Stimulated activated CD4-positive, alpha-beta T cell treated with anti-CD3 and anti-CD28 coated beads, TNF-alpha, amount 100 ng/mL, for 4 hours (primary cell): ENCODE measurements at regions not wholly inside any gene's neighbourhood (a gene's known extent, or its start where the extent isn't known, plus 50 kb on each side); places are given as distances from the start of the nearest gene placed in this dataset.
"Not testable (repeated sequence)": the region's sequence is repeated elsewhere in the genome, so short reads cannot be mapped to it uniquely, and the experiment has no call there.

Experiments used
- DNase-seq, 3 experiments: peaks; one replicate each; pipeline ENCODE4 v3.0.0-alpha.2; 2020; ENCODE audit warnings: low read depth in 3 of 3

- no peak for DNase-seq
These were observed 326.8 kb downstream of the TBL1XR1 start for GRCh38 chr3:176870451-176870850.

GRCh38 chr3:176867681-176868663 is 329.3 kb downstream of the TBL1XR1 start:
- DNase-seq, result no peak

- no peak for DNase-seq
These were observed 336.1 kb downstream of the TBL1XR1 start for GRCh38 chr3:176861137-176861536.

DNA sequence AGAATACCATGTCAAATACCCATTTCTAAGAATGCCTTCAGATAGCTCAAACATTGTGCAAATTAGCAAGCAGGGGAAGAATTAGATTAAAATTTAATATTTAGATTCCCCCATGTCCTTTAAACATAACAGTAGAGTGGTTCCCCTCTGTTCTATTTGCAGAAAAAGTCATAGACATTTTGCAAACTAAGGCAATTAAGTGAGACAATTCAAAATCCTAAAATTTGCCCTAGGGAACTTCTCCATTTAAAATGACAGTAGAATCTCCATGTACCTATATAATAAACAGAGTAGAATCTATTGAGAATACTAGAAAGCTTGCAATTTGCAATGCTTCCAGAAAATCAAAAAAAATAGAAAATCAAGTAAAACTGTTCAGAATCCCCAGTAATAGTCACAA is 340.6 kb downstream of the TBL1XR1 start:
- no peak for DNase-seq

DNA sequence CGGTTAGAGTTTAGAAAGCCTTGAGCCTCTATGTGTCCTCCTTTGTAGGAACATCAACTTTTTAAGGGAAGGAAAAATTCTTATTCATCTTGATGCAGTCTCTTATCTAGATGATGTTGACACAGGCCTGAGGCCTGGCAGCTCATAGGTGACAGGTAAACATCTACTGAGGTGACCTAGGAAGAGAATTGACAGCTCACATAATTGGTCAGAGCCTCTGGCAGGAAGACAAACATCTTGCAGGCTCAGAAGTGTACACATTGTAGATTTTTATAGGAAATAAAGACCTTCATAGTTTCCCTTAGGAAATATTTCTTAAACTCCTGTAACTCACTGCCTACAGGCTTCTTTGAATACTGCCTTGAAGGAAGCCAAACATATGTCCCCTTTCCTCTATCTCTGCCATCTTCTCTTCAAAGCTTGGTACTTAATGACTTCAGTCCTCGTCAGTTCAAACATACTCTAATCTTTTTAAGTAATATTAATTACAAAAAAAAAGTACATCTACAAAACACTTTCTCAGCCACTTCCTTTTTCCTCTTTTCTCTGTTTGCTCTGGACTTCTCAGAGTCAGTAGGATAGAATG is 341.3 kb downstream of the TBL1XR1 start:
- no peak for DNase-seq

DNA sequence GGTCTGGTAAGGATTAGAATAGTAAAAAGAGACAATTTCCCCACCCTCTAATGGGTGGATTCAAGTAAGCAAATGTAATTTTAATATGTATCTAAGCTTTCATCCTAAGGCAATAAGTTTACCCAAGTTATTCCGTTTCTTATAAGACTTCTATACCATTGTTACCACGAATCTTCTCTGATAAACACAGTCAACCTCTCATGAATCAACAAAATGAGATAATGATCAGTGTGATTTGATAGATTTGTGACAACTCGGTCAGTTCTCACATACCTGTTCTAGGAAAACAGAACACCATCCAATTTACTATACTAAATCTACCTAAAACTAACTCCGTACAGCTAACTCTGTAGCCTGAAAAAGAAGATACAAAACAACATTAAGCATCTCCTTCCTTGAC is 342.1 kb downstream of the TBL1XR1 start:
- DNase-seq, result no peak

- DNase-seq, result no peak
These were observed 346.8 kb downstream of the TBL1XR1 start for GRCh38 chr3:176850498-176850897.

GRCh38 chr3:176848431-176849214 is 348.7 kb downstream of the TBL1XR1 start:
- DNase-seq, result no peak

DNA sequence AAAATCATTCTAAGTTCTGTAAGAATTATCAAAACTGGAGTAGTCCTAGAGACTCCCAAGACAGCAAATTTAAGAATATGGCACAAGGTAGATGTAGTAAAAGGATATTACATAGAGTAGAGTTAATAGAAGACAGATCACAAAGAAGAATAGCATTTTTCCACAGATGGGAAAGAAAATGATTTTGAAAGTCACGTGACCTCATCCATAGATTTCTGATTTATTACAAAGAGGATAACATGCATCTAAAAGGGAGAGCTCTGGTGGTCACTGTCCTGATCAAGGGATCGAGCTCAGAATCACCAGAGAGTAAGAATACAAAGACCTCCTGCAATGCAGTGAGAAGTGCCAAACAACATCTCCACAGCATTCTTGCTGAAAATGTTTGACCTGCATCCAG is 354.4 kb downstream of the TBL1XR1 start:
- no peak for DNase-seq

GRCh38 chr3:176840641-176841286 is 356.5 kb downstream of the TBL1XR1 start:
- DNase-seq, result no peak

- no peak for DNase-seq
These were observed 357.4 kb downstream of the TBL1XR1 start for GRCh38 chr3:176839901-176840300.

- no peak for DNase-seq
These were observed 357.8 kb downstream of the TBL1XR1 start for GRCh38 chr3:176839466-176839865.

GRCh38 chr3:176827244-176827643 is 370.0 kb downstream of the TBL1XR1 start:
- not testable (repeated sequence) for DNase-seq

DNA sequence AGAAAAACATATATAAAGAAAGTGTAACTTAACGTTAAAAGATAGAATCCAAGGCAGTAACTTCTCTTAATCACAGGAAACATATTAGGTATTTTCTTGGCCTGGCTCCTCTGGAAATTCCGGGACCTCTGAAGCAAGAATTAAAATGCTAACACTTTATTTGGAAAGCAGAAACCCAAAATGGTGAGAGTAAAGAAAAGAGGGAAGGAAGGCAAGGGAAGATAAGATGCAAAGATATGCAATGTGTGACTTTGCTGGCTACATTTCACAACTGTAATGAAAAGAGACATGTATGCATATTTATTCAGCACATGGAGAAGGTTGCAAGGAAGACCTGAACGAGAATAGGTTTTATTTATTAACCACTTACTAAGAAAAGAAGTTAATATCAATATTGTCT is 372.5 kb downstream of the TBL1XR1 start:
- no peak for DNase-seq

DNA sequence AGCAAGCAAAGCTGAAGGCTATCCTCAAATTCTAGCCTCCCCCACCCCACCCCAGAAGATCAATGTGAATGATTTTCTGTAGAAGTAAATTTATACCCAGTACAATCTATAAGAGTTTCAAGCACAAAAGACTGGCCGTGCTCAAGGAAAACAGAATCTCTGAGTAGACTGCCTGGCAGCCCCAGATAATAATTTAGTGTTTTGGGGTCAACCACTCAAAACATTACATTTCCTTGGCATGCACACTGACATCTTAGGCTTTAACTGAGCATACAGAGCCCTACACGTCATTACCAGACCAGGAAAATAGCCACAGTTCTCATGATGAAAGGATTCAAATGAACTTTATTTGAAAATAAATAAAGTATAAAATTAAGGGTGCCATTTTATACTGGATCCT is 376.5 kb downstream of the TBL1XR1 start:
- no peak for DNase-seq

GRCh38 chr3:176816937-176817336 is 380.3 kb downstream of the TBL1XR1 start:
- DNase-seq, result no peak

DNA sequence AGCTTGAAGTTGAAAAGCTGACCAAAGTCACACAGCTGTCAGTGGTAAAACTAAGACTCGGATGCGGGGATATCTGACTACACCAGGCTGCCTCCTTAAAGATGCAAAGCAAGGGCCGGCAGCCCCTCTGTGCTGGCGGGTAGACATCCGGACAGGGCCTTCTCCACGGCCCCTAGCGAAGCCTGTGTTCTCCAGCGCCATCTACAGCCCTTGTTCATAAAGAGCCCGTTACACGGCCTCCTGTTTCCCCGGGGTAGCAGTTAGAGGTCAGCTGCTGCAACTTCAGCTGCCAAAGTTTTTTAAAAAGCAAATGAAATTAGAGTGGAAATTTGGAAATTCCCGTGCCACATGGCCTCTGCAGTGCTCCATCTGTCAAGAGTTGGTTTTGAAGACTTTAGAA is 383.0 kb downstream of the TBL1XR1 start:
- DNase-seq, result no peak

DNA sequence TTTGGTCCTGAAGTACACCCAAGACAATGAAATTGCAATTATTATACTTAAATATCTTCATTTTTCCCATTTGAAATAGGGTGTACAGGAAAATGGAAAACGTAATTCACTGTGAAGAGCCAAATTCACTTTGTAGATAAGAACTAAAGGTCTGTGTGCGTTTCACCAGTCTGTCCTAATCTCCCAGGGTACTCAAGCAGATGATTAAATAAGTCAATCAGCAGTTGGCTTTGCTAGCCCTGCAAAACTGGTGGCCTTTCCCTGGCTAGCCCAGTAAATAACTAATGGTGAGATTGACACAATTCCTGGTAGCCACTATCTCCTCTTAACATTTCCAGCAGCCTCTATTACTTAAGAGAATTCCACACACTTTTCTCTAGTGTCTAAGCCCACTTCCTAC is 389.3 kb downstream of the TBL1XR1 start:
- DNase-seq, result no peak

- no peak for DNase-seq
These were observed 397.6 kb downstream of the TBL1XR1 start for GRCh38 chr3:176799675-176800074.

GRCh38 chr3:176798680-176799079 is 398.6 kb downstream of the TBL1XR1 start:
- no peak for DNase-seq

GRCh38 chr3:176796371-176796770 is 400.9 kb downstream of the TBL1XR1 start:
- no peak for DNase-seq

- DNase-seq, result no peak
These were observed 401.4 kb downstream of the TBL1XR1 start for GRCh38 chr3:176795891-176796290.
